HG03521 (cell line): ENCODE measurements at regions not wholly inside any gene's neighbourhood (a gene's known extent, or its start where the extent isn't known, plus 50 kb on each side); places are given as distances from the start of the nearest gene placed in this dataset.

ENCODE experiments used
- ATAC-seq: cut with Tn5 transposase; IDR thresholded peaks from one replicate; pipeline ENCODE4 v1.9.1; 2021; ENCODE audit warnings: mild to moderate bottlenecking, moderate library complexity; ENCODE audit not compliant: unreplicated experiment

GRCh38 chr4:30930276-30930675 is 210.1 kb downstream of the PCDH7 start:
- no peak for ATAC-seq

GRCh38 chr4:30932581-30932980 is 212.4 kb downstream of the PCDH7 start:
- no peak for ATAC-seq

GRCh38 chr4:30939069-30939468 is 218.9 kb downstream of the PCDH7 start:
- no peak for ATAC-seq

GRCh38 chr4:30939684-30940083 is 219.5 kb downstream of the PCDH7 start:
- no peak for ATAC-seq

- no peak for ATAC-seq
These were observed 221.5 kb downstream of the PCDH7 start for GRCh38 chr4:30941641-30942040.

- no peak for ATAC-seq
These were observed 223.2 kb downstream of the PCDH7 start for GRCh38 chr4:30943356-30943755.

GRCh38 chr4:30945586-30945985 is 225.4 kb downstream of the PCDH7 start:
- no peak for ATAC-seq

- no peak for ATAC-seq
These were observed 226.1 kb downstream of the PCDH7 start for GRCh38 chr4:30946288-30946687.

- no peak for ATAC-seq
These were observed 228.5 kb downstream of the PCDH7 start for GRCh38 chr4:30948653-30949052.

GRCh38 chr4:30950737-30951136 is 230.6 kb downstream of the PCDH7 start:
- ATAC-seq, result no peak

GRCh38 chr4:30952526-30953219 is 232.5 kb downstream of the PCDH7 start:
- no peak for ATAC-seq

- no peak for ATAC-seq
These were observed 233.6 kb downstream of the PCDH7 start for GRCh38 chr4:30953799-30954198.

- ATAC-seq, result no peak
These were observed 236.7 kb downstream of the PCDH7 start for GRCh38 chr4:30956916-30957315.

- no peak for ATAC-seq
These were observed 237.5 kb downstream of the PCDH7 start for GRCh38 chr4:30957706-30958105.

GRCh38 chr4:30959781-30960485 is 239.8 kb downstream of the PCDH7 start:
- ATAC-seq, result no peak

- ATAC-seq, result no peak
These were observed 242.8 kb downstream of the PCDH7 start for GRCh38 chr4:30962939-30963338.

- ATAC-seq, result no peak
These were observed 248.8 kb downstream of the PCDH7 start for GRCh38 chr4:30968926-30969325.

GRCh38 chr4:30972542-30972941 is 252.4 kb downstream of the PCDH7 start:
- ATAC-seq, result no peak

GRCh38 chr4:30973993-30974392 is 253.8 kb downstream of the PCDH7 start:
- ATAC-seq, result no peak

- no peak for ATAC-seq
These were observed 259.2 kb downstream of the PCDH7 start for GRCh38 chr4:30979402-30979801.

GRCh38 chr4:30989508-30989907 is 269.3 kb downstream of the PCDH7 start:
- no peak for ATAC-seq

GRCh38 chr4:30996841-30997240 is 276.7 kb downstream of the PCDH7 start:
- ATAC-seq, result no peak

- ATAC-seq, result no peak
These were observed 284.9 kb downstream of the PCDH7 start for GRCh38 chr4:31005037-31005436.
